GM23338 (cell line): ENCODE measurements at regions not wholly inside any gene's neighbourhood (a gene's known extent, or its start where the extent isn't known, plus 50 kb on each side); places are given as distances from the start of the nearest gene placed in this dataset.

Experiments
- CREB1 ChIP-seq: fragments of 250-450 bp; sonication (Bioruptor Pico); IDR thresholded peaks from 2 replicates; pipeline ENCODE4 v1.5.0; 2020; ENCODE audit warnings: low read depth, mild to moderate bottlenecking, moderate library complexity
- CTCF ChIP-seq, 2 experiments: fragments of 200-600 bp in 1 of 2; sonication (generic) in 1 of 2; conservative IDR thresholded peaks; 2 replicates each; pipeline versions ENCODE4 v1.5.1 to v1.6.1; 2016 to 2017; ENCODE audit warnings: antibody characterized with exemption in 2 of 2, low read depth in 2 of 2, mild to moderate bottlenecking in 2 of 2, moderate library complexity in 1 of 2
- ETS1 ChIP-seq: IDR thresholded peaks from 2 replicates; pipeline ENCODE4 v1.6.1; 2016; ENCODE audit warnings: antibody characterized with exemption
- EZH2 ChIP-seq: fragments of 200-600 bp; sonication (generic); IDR thresholded peaks from one replicate; pipeline ENCODE4 v1.8.0; 2017; ENCODE audit warnings: antibody characterized with exemption, mild to moderate bottlenecking, low read depth; ENCODE audit not compliant: unreplicated experiment
- EZH2phosphoT487 ChIP-seq: fragments of 200-600 bp; sonication (generic); IDR thresholded peaks from one replicate; pipeline ENCODE4 v1.8.1; 2018; ENCODE audit warnings: antibody characterized with exemption; ENCODE audit not compliant: unreplicated experiment
- JUNB ChIP-seq: IDR thresholded peaks from one replicate; pipeline ENCODE4 v1.6.1; 2016; ENCODE audit warnings: antibody characterized with exemption; ENCODE audit not compliant: unreplicated experiment
- NANOG ChIP-seq: IDR thresholded peaks from 2 replicates; pipeline ENCODE4 v1.6.1; 2016; ENCODE audit warnings: antibody characterized with exemption, borderline replicate concordance
- POLR2AphosphoS5 ChIP-seq: IDR thresholded peaks from 2 replicates; pipeline ENCODE4 v1.6.1; 2016; ENCODE audit warnings: antibody characterized with exemption, low read depth
- REST ChIP-seq: IDR thresholded peaks from one replicate; pipeline ENCODE4 v1.6.1; 2018; ENCODE audit warnings: antibody characterized with exemption; ENCODE audit not compliant: unreplicated experiment
- STAT1 ChIP-seq: IDR thresholded peaks from one replicate; pipeline ENCODE4 v1.6.1; 2016; ENCODE audit warnings: antibody characterized with exemption; ENCODE audit not compliant: unreplicated experiment
- ZNF114 ChIP-seq: fragments of 250-450 bp; sonication (Bioruptor Pico); IDR thresholded peaks from 2 replicates; pipeline ENCODE4 v1.5.0; 2020; ENCODE audit warnings: mild to moderate bottlenecking, moderate library complexity
- ZNF331 ChIP-seq: fragments of 250-450 bp; sonication (Bioruptor Pico); IDR thresholded peaks from 2 replicates; pipeline ENCODE4 v1.5.0; 2020; ENCODE audit warnings: low read depth, mild to moderate bottlenecking, moderate library complexity
- ZNF462 ChIP-seq: fragments of 250-450 bp; sonication (Bioruptor Pico); IDR thresholded peaks from 2 replicates; pipeline ENCODE4 v1.5.0; 2020; ENCODE audit warnings: mild to moderate bottlenecking, moderate library complexity

- no peak for TF ChIP-seq CREB1 (CRISPR knock-in tag)
- no peak for TF ChIP-seq EZH2
- no peak for TF ChIP-seq POLR2AphosphoS5
- no peak for TF ChIP-seq CTCF (conservative IDR thresholded peaks at IDR 0.05; ENCODE audit: low read depth in 2 of 2)
- no peak for TF ChIP-seq ETS1
- TF ChIP-seq REST, result no peak
- no peak for TF ChIP-seq JUNB
- TF ChIP-seq EZH2phosphoT487, result no peak
- no peak for TF ChIP-seq ZNF331 (CRISPR knock-in tag)
- no peak for TF ChIP-seq STAT1
- no peak for TF ChIP-seq NANOG
- TF ChIP-seq ZNF114, result no peak
- TF ChIP-seq ZNF462 (CRISPR knock-in tag), result no peak
Observed at GRCh38 chr5:98109561-98110006, 663.9 kb upstream of the RGMB start.
